A549 (cell line): ENCODE measurements at regions not wholly inside any gene's neighbourhood (a gene's known extent, or its start where the extent isn't known, plus 50 kb on each side); places are given as distances from the start of the nearest gene placed in this dataset.

ENCODE experiments used
- CHD2 ChIP-seq: fragments of 150-350 bp; IDR thresholded peaks from 2 replicates; pipeline ENCODE4 v1.6.1; 2014; ENCODE audit warnings: low read length; ENCODE audit not compliant: partially characterized antibody
- CTCF ChIP-seq: fragments of >200 bp; sonication (Bioruptor Twin); formaldehyde crosslinking; IDR thresholded peaks from 3 replicates; pipeline ENCODE4 v1.5.1; 2016
- ESRRA ChIP-seq: fragments of 150-350 bp; IDR thresholded peaks from 2 replicates; pipeline ENCODE4 v1.6.1; 2014; ENCODE audit warnings: mild to moderate bottlenecking, low read length, borderline replicate concordance
- HOXB5 ChIP-seq: fragments of 250-450 bp; sonication (Bioruptor Pico); IDR thresholded peaks from 2 replicates; pipeline ENCODE4 v1.5.0; 2020; ENCODE audit warnings: mild to moderate bottlenecking, moderate library complexity
- MAZ ChIP-seq: fragments of 150-350 bp; IDR thresholded peaks from 2 replicates; pipeline ENCODE4 v1.6.1; 2014; ENCODE audit warnings: antibody characterized with exemption, low read depth, low read length, borderline replicate concordance
- POLR2A ChIP-seq: IDR thresholded peaks from 2 replicates; pipeline ENCODE4 v1.6.1; 2012; ENCODE audit warnings: mild to moderate bottlenecking, low read length
- RAD21 ChIP-seq, 2 experiments: fragments of >200 bp in 1 of 2; sonication (Bioruptor Twin) in 1 of 2; formaldehyde crosslinking in 1 of 2; IDR thresholded peaks in 1 of 2; conservative IDR thresholded peaks in 1 of 2; 2 replicates in 1 of 2; 3 replicates in 1 of 2; pipeline ENCODE4 v1.6.1; 2012 to 2018; ENCODE audit warnings: inconsistent platforms in 1 of 2
- TP53 ChIP-seq: fragments of 250-450 bp; sonication (Bioruptor Pico); IDR thresholded peaks from 2 replicates; pipeline ENCODE4 v1.5.0; 2021; ENCODE audit warnings: mild to moderate bottlenecking, moderate library complexity

- TF ChIP-seq CHD2 (no peak), RAD21 (conservative IDR thresholded peaks at IDR 0.05 in 1 of 2, IDR thresholded peaks at IDR 0.05 in 1 of 2) (no peak), CTCF (no peak), ESRRA (no peak), HOXB5 (CRISPR knock-in tag) (no peak), TP53 (CRISPR knock-in tag) (no peak), POLR2A (no peak), MAZ (no peak)
Observed at GRCh38 chr12:74602881-74603672, 65.4 kb downstream of the ATXN7L3B start.
